ENCODE measurements at regions not wholly inside any gene's neighbourhood (a gene's known extent, or its start where the extent isn't known, plus 50 kb on each side); places are given as distances from the start of the nearest gene placed in this dataset.

DNA sequence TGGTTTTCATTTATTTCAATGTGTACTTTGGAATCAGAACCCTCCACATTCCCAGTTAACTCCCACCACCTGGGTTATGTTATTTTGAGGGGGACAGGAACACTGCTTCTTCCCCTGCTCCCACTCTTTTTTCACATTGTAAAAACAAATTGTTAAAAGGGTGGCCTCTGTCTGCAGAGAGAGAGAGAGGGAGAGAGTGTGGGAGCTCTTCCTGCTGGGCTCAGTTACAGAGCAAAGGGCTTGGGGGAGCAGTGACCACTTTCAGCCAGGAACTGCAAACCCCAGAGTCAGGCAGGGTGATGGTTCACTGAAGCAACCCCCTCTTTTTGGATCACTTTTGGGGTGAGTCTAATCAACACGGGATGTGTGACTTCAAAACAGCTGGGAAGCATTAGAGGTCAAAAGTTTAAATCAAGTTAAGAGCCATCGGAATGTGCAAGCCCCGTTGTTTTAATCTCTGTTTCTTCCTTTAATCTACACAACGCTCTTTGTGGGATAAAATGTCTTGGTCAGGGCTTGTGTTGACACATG, 577.0 kb upstream of the CDH11 start:
- no peak for TF ChIP-seq BHLHE40 (IDR thresholded peaks at IDR 0.05; ENCODE audit: borderline replicate concordance)
- TF ChIP-seq LEF1 (IDR thresholded peaks at IDR 0.05; ENCODE audit: borderline replicate concordance) = no peak
- TF ChIP-seq FOXA1 (IDR thresholded peaks at IDR 0.05) = no peak
- no peak for TF ChIP-seq TARDBP (IDR thresholded peaks at IDR 0.05)
- no peak for TF ChIP-seq SP1 (IDR thresholded peaks at IDR 0.05)
- no peak for TF ChIP-seq NFRKB (IDR thresholded peaks at IDR 0.05)
- no peak for TF ChIP-seq ZNF384 (IDR thresholded peaks at IDR 0.05)
- TF ChIP-seq FOXK2 (IDR thresholded peaks at IDR 0.05) = no peak
- no peak for TF ChIP-seq HDGF (IDR thresholded peaks at IDR 0.05; ENCODE audit: borderline replicate concordance)
- no peak for TF ChIP-seq ARNT (IDR thresholded peaks at IDR 0.05)
- TF ChIP-seq ELF4 (IDR thresholded peaks at IDR 0.05) = no peak

All from HEK293T (cell line).